ENCODE measurements at regions not wholly inside any gene's neighbourhood (a gene's known extent, or its start where the extent isn't known, plus 50 kb on each side); places are given as distances from the start of the nearest gene placed in this dataset.

- TF ChIP-seq CTCF (IDR thresholded peaks at IDR 0.05) (no peak), POLR2A (IDR thresholded peaks at IDR 0.05) (no peak)
Measured at GRCh38 chr9:99591770-99592169, 229.9 kb upstream of the NR4A3 start.

All from uterus (tissue), 2 donors.